Esophagus squamous epithelium (tissue), 5 donors: ENCODE measurements at regions not wholly inside any gene's neighbourhood (a gene's known extent, or its start where the extent isn't known, plus 50 kb on each side); places are given as distances from the start of the nearest gene placed in this dataset.

Experiments
- DNase-seq: peaks from one replicate; lab custom pipeline; 2025; lab: John Stamatoyannopoulos, UW
- H3K27ac ChIP-seq, 4 donors: fragments of 200-600 bp; sonication (generic); one replicate each; pipeline ENCODE4 v1.5.1; 2016 to 2019; ENCODE audit warnings: mild to moderate bottlenecking in 1 of 4
- H3K27me3 ChIP-seq, 4 donors: fragments of 200-600 bp; sonication (generic); 1 replicate in 3 of 4; 2 replicates in 1 of 4; pipeline versions ENCODE4 v1.5.1 to v1.6.0; 2017 to 2021; ENCODE audit warnings: antibody characterized with exemption in 1 of 4
- H3K36me3 ChIP-seq, 3 donors: fragments of 200-600 bp; sonication (generic); one replicate each; pipeline ENCODE4 v1.5.1; 2016 to 2019
- H3K4me1 ChIP-seq, 3 donors: fragments of 200-600 bp; sonication (generic); one replicate each; pipeline ENCODE4 v1.5.1; 2017 to 2019
- H3K4me3 ChIP-seq, 4 donors: fragments of 200-600 bp; sonication (generic); 1 replicate in 3 of 4; 2 replicates in 1 of 4; pipeline ENCODE4 v1.5.1; 2016 to 2019; ENCODE audit warnings: mild to moderate bottlenecking in 2 of 4, moderate library complexity in 1 of 4
- H3K9me3 ChIP-seq, 3 donors: fragments of 200-600 bp; sonication (generic); one replicate each; pipeline ENCODE4 v1.5.1; 2016 to 2019
- POLR2A ChIP-seq, 4 donors: fragments of 450-650 bp; IDR thresholded peaks; one replicate each; pipeline ENCODE4 v1.6.1; 2017; ENCODE audit warnings: antibody characterized with exemption in 4 of 4, mild to moderate bottlenecking in 4 of 4, moderate library complexity in 3 of 4
- WGBS, 2 donors: methylation state at CpG; one replicate each; pipeline ENCODE4 v1.1.5; 2018; 5-methylcytosine and 5-hydroxymethylcytosine counted together
- intact Hi-C: fragments of 100-400 bp; cut with DNase I; formaldehyde crosslinking; loops from one replicate; pipeline ENCODE4 v1.15.0; 2022
- TF ChIP-seq, protein P1 (sequence below), 6 experiments: fragments of 450-650 bp in 4 of 6; fragments of 200-600 bp in 2 of 6; sonication (generic) in 2 of 6; IDR thresholded peaks; one replicate each; pipeline ENCODE4 v1.5.1; 2016 to 2019; ENCODE audit warnings: antibody characterized with exemption in 6 of 6, mild to moderate bottlenecking in 4 of 6, moderate library complexity in 4 of 6
- donor health status: DM: yes; HTN: yes; CAD: no.

DNA sequence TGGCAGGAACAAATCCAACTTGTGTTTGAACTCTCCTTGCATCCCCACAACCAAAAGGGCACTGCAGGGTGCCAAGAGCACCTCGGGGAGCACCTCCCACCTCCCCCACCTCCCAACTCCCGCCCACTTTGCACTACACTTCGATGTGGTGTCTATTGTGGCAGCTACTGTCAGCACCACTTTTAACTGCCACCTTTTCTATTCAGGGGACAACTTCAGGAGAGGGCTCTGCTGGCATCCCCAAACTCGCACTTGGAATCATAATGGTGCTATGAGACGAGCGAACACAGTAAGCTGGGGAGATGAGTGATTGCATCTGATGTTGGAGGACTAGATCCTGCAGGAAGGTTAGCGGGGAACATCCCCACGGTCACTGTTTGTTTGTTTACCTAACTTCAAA lies 238.2 kb upstream of the PROX1 start:
- no peak for DNase-seq
- Histone ChIP-seq H3K4me1 (no peaks in the 10 kb centered on the region), H3K9me3 (no peaks in the 10 kb centered on the region), H3K36me3 (no peaks in the 10 kb centered on the region), H3K27me3 (peaks cover 0 to 14% (median 0%) of the 10 kb centered on the region in 4 donors), H3K27ac (no peak overlapping the region), H3K4me3 (no peak overlapping the region)
- TF ChIP-seq, protein P1, sequence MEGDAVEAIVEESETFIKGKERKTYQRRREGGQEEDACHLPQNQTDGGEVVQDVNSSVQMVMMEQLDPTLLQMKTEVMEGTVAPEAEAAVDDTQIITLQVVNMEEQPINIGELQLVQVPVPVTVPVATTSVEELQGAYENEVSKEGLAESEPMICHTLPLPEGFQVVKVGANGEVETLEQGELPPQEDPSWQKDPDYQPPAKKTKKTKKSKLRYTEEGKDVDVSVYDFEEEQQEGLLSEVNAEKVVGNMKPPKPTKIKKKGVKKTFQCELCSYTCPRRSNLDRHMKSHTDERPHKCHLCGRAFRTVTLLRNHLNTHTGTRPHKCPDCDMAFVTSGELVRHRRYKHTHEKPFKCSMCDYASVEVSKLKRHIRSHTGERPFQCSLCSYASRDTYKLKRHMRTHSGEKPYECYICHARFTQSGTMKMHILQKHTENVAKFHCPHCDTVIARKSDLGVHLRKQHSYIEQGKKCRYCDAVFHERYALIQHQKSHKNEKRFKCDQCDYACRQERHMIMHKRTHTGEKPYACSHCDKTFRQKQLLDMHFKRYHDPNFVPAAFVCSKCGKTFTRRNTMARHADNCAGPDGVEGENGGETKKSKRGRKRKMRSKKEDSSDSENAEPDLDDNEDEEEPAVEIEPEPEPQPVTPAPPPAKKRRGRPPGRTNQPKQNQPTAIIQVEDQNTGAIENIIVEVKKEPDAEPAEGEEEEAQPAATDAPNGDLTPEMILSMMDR (IDR thresholded peaks at IDR 0.05): no peak
- no peak for TF ChIP-seq POLR2A (IDR thresholded peaks at IDR 0.05)
- WGBS, 2 donors: 54 to 60% methylated on average over 8 of the region's 8 CpGs
- intact Hi-C loops: no loop called here

DNA sequence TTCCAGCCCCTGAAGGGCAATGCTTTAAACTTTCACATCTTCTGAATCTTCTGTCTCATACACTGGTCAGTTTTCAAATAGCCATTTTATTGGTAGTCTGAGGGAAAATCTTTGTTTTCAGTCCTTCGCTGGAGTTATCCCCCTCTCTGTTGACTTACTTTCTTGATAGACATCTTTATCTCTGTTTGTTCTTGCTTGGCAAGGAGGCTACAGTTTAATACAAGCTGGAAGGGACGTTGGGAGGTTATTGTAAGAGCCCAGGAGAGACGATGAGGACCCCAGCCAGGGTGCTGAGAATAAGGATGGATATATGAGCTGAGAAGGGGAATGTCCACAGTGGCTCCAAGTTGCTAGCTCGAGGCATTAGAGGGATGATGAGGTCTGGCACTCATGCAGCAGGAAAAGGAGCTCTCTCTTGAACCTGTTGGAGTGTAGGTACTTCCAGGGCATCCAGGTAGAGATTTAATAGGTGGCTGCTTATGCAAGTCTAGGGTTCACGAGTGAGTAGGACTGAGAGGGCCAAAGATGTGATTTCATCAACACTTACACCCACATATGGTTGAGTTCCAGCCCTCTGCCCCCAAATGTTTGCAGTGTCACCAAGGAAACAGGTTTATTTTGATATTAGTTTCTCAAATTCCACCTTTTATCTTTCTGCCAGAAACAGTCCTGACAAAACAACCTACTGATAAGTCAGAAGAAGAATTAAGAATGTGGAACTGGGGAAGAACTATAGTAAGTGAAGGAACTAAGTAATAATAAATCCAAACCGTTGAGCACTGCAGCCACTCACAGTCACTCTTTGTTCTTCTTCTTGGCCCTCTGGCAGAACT lies 237.3 kb upstream of the PROX1 start:
- WGBS, 2 donors: 24 to 30% methylated on average over 6 of the region's 6 CpGs
- H3K4me1 ChIP-seq: no peaks in the 10 kb centered on the region
- TF ChIP-seq POLR2A (IDR thresholded peaks at IDR 0.05): no peak
- TF ChIP-seq, protein P1 (IDR thresholded peaks at IDR 0.05): no peak
- no peaks in the 10 kb centered on the region for H3K9me3 ChIP-seq
- H3K36me3 ChIP-seq: no peaks in the 10 kb centered on the region
- H3K4me3 ChIP-seq: no peak overlapping the region
- intact Hi-C loops: no loop called here
- DNase-seq: no peak
- peaks cover 0 to 14% (median 0%) of the 10 kb centered on the region in 4 donors for H3K27me3 ChIP-seq
- H3K27ac ChIP-seq: no peak overlapping the region

DNA sequence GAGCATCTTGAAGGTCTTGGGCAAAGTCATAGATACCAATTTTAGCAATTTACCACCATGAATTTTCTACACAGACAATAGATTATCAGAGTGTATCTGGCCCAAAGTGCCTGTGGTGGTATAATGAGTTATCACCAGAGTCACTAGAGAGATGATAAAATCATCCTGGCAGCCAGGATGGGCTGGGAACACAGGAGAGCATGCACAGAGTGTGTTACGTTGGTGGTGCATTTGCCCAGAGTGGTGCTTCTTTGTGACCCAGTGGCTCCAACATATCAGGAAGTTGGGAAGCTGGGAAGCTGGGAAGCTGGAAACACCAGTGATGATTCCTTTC lies 236.7 kb upstream of the PROX1 start:
- Histone ChIP-seq H3K27me3 (peaks cover 0 to 13% (median 0%) of the 10 kb centered on the region in 4 donors), H3K27ac (no peak overlapping the region), H3K36me3 (no peaks in the 10 kb centered on the region), H3K9me3 (no peaks in the 10 kb centered on the region), H3K4me1 (no peaks in the 10 kb centered on the region), H3K4me3 (no peak overlapping the region)
- DNase-seq: no peak
- intact Hi-C loops: no loop called here
- WGBS, 2 donors: 73 to 86% methylated on average over 1 of the region's 1 CpG
- TF ChIP-seq POLR2A (IDR thresholded peaks at IDR 0.05): no peak
- TF ChIP-seq, protein P1 (IDR thresholded peaks at IDR 0.05): no peak

DNA sequence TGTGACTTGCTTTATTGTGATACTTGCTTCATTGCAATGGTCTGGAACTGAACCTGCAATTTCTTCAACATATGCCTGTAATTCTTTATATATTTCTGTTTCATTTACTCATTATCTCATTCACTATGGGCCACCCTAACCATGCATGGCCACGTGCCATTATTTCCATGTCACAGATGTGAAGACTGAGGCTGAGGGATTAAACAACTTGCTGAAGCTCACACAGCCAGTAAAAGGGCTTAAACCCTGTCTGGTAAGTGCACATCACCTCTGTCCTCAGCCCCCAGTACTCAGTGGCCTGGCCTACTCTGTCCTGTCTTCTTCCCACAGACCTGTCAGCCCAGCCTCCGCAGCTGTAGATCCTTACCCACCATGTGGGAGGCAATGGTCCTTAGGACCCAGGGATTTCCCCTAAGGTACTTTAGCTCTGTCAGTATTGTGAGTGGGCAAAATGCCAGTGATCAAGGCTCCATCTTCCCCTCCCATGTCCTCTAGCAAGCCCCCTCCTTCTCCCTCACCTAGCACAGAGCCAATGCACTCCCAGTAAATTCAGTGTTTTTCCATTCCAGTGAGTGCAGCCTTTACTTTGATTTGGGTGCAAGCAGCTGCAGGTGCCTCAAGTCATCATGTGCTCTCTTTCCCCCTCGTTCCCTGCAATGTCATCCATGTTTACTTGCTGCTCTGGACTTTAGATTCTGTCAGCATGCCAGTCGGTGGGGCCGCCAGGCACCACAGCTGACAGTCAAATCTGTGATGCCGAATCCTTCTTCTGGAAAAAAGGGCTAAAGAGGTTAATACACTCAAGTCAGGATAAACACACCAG lies 228.2 kb upstream of the PROX1 start:
- WGBS, 2 donors: 46 to 48% methylated on average over 6 of the region's 6 CpGs
- DNase-seq: no peak
- Histone ChIP-seq H3K9me3 (no peaks in the 10 kb centered on the region), H3K27ac (no peak overlapping the region), H3K36me3 (no peaks in the 10 kb centered on the region), H3K27me3 (no peaks in the 10 kb centered on the region), H3K4me1 (no peaks in the 10 kb centered on the region), H3K4me3 (no peak overlapping the region)
- TF ChIP-seq, protein P1 (IDR thresholded peaks at IDR 0.05): no peak
- no peak for TF ChIP-seq POLR2A (IDR thresholded peaks at IDR 0.05)
- intact Hi-C loops: no loop called here

DNA sequence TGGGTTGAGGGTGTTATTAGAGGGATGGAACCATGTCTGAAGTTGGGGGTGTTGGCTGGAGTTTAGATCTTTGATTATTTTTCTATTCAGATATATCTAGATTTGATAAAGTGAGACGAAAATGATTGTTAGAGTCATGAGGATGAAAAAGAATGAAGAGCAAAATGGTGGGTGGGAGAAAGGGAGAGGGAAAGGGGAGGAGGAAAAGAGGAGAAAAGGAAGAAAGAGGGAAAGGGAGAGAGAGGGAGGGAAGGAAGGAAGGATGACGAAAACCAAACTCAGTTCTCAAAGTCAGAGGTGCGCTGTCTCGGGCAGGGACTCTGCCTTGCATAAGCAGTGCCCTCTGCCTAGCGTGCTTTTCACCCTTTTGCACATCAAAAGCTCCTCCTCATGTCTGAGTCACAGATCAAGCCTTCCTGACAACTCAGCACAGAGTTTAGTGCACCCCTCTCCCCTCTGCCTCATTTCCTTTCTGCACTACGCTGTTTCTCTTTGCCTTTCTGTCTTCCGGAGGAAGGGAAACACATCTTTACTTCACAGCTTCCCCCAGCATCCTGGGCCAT lies 225.8 kb upstream of the PROX1 start:
- Histone ChIP-seq H3K9me3 (no peaks in the 10 kb centered on the region), H3K4me1 (no peaks in the 10 kb centered on the region), H3K27ac (no peak overlapping the region), H3K27me3 (no peaks in the 10 kb centered on the region), H3K36me3 (no peaks in the 10 kb centered on the region), H3K4me3 (no peak overlapping the region)
- no peak for DNase-seq
- TF ChIP-seq, protein P1 (IDR thresholded peaks at IDR 0.05): no peak
- no peak for TF ChIP-seq POLR2A (IDR thresholded peaks at IDR 0.05)
- 39 to 42% methylated on average over 7 of the region's 7 CpGs for WGBS, 2 donors
- intact Hi-C loops: no loop called here
